K562 (cell line): ENCODE measurements at regions not wholly inside any gene's neighbourhood (a gene's known extent, or its start where the extent isn't known, plus 50 kb on each side); places are given as distances from the start of the nearest gene placed in this dataset.

Experiments
- ATAC-seq: fragments of 200-7000 bp; cut with Tn5 transposase; 3 replicates; pipeline ENCODE4 v1.9.1; 2020; ENCODE audit warnings: moderate library complexity
- BruUV-seq: library from RNA; stranded (reverse); fragments of 400-500 nt; replicated peaks from 2 replicates; lab custom pipeline; 2021; lab: Mats Ljungman, UMichigan
- CTCF ChIA-PET: fragments of 300-600 bp; formaldehyde crosslinking; extraction: SDS; loops from one replicate; lab custom pipeline; 2021; ENCODE audit warnings: low intra/inter-chr PET ratio; lab: Yijun Ruan, JAX
- POLR2A ChIA-PET: fragments of 300-600, 350-650 bp; sonication (Branson Sonifier 250); formaldehyde crosslinking; extraction: SDS; loops from one replicate; lab custom pipeline; 2021; ENCODE audit warnings: antibody characterized with exemption, inconsistent platforms; lab: Yijun Ruan, JAX
- DNase-seq, 4 experiments: peaks; one replicate each; pipeline versions ENCODE4 v3.0.0 to v3.0.0-alpha.2; 2011 to 2018; ENCODE audit warnings: low spot score in 3 of 4, mixed read lengths in 3 of 4; ENCODE audit errors: extremely low read depth in 1 of 4
- FAIRE-seq: peaks from 2 replicates; lab custom pipeline; 2011; peaks lifted over from hg19 to GRCh38; lab: Jason Lieb, UNC
- H2AFZ ChIP-seq: 2 replicates; pipeline ENCODE4 v1.6.0; 2011; ENCODE audit warnings: low read depth, low read length, control low read depth, inconsistent platforms
- H3K27ac ChIP-seq: fragments of 200-600 bp; 3 replicates; pipeline ENCODE4 v1.8.0; 2011; ENCODE audit warnings: low read depth, mild to moderate bottlenecking, control low read depth, inconsistent platforms, low read length, moderate library complexity, mixed read lengths; ENCODE audit errors: extremely low read depth
- H3K27me3 ChIP-seq, 2 experiments: fragments of 300-600 bp in 1 of 2; 2 replicates in 1 of 2; 3 replicates in 1 of 2; pipeline versions ENCODE4 v1.6.0 to v1.8.0; 2011; ENCODE audit warnings: inconsistent platforms in 2 of 2, low read length in 2 of 2, mild to moderate bottlenecking in 1 of 2, mixed read lengths in 1 of 2, moderate library complexity in 1 of 2; ENCODE audit not compliant: control insufficient read depth in 2 of 2, insufficient read depth in 2 of 2
- H3K36me3 ChIP-seq: fragments of 300-600 bp; 3 replicates; pipeline ENCODE4 v1.8.0; 2011; ENCODE audit warnings: mild to moderate bottlenecking, low read length, inconsistent platforms; ENCODE audit not compliant: control insufficient read depth, insufficient read depth
- H3K4me1 ChIP-seq, 2 experiments: fragments of 200-600 bp in 1 of 2; replicated peaks in 1 of 2; 2 replicates in 1 of 2; 3 replicates in 1 of 2; pipeline versions ENCODE4 v1.5.1 to v1.8.0; 2011; ENCODE audit warnings: inconsistent platforms in 2 of 2, low read length in 2 of 2, mild to moderate bottlenecking in 1 of 2, mixed read lengths in 1 of 2, moderate library complexity in 1 of 2; ENCODE audit not compliant: control insufficient read depth in 2 of 2, insufficient read depth in 2 of 2
- H3K4me2 ChIP-seq: 2 replicates; pipeline ENCODE4 v1.6.1; 2011; ENCODE audit warnings: low read length, control low read depth, inconsistent platforms, mixed read lengths; ENCODE audit not compliant: insufficient read depth
- H3K4me3 ChIP-seq: fragments of 200-600 bp; sonication (generic), shearing (Covaris generic); 2 replicates; pipeline ENCODE4 v1.5.1; 2016; ENCODE audit warnings: control low read depth, inconsistent platforms
- H3K79me2 ChIP-seq: fragments of 200-600 bp; 3 replicates; pipeline ENCODE4 v1.8.0; 2011; ENCODE audit warnings: low read length, inconsistent platforms; ENCODE audit not compliant: control insufficient read depth, insufficient read depth
- H3K9ac ChIP-seq, 2 experiments: 2 replicates each; pipeline versions ENCODE4 v1.6.0 to v1.6.1; 2011; ENCODE audit warnings: low read depth in 2 of 2, low read length in 2 of 2, control low read depth in 1 of 2, inconsistent platforms in 1 of 2, mild to moderate bottlenecking in 1 of 2, mixed read lengths in 1 of 2; ENCODE audit not compliant: insufficient read depth in 1 of 2
- H3K9me1 ChIP-seq: one replicate; pipeline ENCODE4 v1.6.0; 2011; ENCODE audit warnings: inconsistent platforms, mild to moderate bottlenecking, low read length, moderate library complexity; ENCODE audit not compliant: control insufficient read depth, insufficient read depth
- H3K9me3 ChIP-seq: replicated peaks from 2 replicates; pipeline ENCODE4 v1.5.1; 2011; ENCODE audit warnings: low read depth, low read length, inconsistent platforms; ENCODE audit not compliant: control insufficient read depth, insufficient read depth
- H4K20me1 ChIP-seq: replicated peaks from 2 replicates; pipeline ENCODE4 v1.6.1; 2011; ENCODE audit warnings: low read length, inconsistent platforms, mixed read lengths; ENCODE audit not compliant: control insufficient read depth, insufficient read depth
- FOXJ3 ChIP-seq: sonication (generic); formaldehyde crosslinking; IDR thresholded peaks from 2 replicates; pipeline ENCODE4 v1.4.0; 2020; ENCODE audit warnings: mild to moderate bottlenecking, missing genetic modification reagents
- WGBS: fragments of 100-300 bp; shearing (Covaris generic); methylation state at CpG from one replicate; pipeline ENCODE4 v1.1.6; 2016; ENCODE audit warnings: low coverage, mixed read lengths; ENCODE audit not compliant: insufficient coverage; ENCODE audit errors: missing lambda C conversion rate; 5-methylcytosine and 5-hydroxymethylcytosine counted together
- in situ Hi-C: fragments of 300-500 bp; cut with MboI; formaldehyde crosslinking; loops from 4 replicates; pipeline ENCODE4 v1.15.0; 2018; ENCODE audit warnings: inconsistent platforms, mixed read lengths
- intact Hi-C: fragments of 100-400 bp; cut with micrococcal nuclease; formaldehyde crosslinking; loops from 2 replicates; pipeline ENCODE4 v1.14.2; 2022
- TF ChIP-seq, protein P1 (sequence below): fragments of 450-650 bp; IDR thresholded peaks from 2 replicates; pipeline ENCODE4 v1.6.1; 2017; ENCODE audit warnings: antibody characterized with exemption, mild to moderate bottlenecking
- TF ChIP-seq, protein P2 (sequence below): fragments of 150-350 bp; IDR thresholded peaks from 2 replicates; pipeline ENCODE4 v1.6.1; 2014; ENCODE audit warnings: low read depth, mild to moderate bottlenecking, low read length, borderline replicate concordance

DNA sequence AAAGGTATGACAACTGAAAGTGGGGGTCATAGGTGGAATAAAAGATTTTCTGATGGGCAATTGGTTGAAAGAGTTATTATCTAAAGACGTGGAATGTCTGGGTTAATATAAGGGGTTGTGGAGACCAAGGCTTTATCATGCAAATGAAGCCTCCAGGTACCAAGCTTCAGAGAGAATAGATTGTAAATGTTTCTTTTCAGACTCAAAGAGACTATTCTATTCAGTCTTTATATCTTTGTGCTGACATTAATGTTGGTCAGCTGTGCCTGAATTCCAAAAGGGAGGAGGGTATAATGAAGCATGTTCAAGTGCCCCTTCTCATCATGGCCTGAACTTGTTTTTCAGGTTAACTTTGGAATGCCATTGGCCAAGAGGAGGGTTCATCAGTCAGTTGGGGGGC, 145.3 kb downstream of the SETD4 start:
- no peak for FAIRE-seq
- TF ChIP-seq, protein P1, sequence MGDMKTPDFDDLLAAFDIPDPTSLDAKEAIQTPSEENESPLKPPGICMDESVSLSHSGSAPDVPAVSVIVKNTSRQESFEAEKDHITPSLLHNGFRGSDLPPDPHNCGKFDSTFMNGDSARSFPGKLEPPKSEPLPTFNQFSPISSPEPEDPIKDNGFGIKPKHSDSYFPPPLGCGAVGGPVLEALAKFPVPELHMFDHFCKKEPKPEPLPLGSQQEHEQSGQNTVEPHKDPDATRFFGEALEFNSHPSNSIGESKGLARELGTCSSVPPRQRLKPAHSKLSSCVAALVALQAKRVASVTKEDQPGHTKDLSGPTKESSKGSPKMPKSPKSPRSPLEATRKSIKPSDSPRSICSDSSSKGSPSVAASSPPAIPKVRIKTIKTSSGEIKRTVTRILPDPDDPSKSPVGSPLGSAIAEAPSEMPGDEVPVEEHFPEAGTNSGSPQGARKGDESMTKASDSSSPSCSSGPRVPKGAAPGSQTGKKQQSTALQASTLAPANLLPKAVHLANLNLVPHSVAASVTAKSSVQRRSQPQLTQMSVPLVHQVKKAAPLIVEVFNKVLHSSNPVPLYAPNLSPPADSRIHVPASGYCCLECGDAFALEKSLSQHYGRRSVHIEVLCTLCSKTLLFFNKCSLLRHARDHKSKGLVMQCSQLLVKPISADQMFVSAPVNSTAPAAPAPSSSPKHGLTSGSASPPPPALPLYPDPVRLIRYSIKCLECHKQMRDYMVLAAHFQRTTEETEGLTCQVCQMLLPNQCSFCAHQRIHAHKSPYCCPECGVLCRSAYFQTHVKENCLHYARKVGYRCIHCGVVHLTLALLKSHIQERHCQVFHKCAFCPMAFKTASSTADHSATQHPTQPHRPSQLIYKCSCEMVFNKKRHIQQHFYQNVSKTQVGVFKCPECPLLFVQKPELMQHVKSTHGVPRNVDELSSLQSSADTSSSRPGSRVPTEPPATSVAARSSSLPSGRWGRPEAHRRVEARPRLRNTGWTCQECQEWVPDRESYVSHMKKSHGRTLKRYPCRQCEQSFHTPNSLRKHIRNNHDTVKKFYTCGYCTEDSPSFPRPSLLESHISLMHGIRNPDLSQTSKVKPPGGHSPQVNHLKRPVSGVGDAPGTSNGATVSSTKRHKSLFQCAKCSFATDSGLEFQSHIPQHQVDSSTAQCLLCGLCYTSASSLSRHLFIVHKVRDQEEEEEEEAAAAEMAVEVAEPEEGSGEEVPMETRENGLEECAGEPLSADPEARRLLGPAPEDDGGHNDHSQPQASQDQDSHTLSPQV, result no peak
- TF ChIP-seq, protein P2, sequence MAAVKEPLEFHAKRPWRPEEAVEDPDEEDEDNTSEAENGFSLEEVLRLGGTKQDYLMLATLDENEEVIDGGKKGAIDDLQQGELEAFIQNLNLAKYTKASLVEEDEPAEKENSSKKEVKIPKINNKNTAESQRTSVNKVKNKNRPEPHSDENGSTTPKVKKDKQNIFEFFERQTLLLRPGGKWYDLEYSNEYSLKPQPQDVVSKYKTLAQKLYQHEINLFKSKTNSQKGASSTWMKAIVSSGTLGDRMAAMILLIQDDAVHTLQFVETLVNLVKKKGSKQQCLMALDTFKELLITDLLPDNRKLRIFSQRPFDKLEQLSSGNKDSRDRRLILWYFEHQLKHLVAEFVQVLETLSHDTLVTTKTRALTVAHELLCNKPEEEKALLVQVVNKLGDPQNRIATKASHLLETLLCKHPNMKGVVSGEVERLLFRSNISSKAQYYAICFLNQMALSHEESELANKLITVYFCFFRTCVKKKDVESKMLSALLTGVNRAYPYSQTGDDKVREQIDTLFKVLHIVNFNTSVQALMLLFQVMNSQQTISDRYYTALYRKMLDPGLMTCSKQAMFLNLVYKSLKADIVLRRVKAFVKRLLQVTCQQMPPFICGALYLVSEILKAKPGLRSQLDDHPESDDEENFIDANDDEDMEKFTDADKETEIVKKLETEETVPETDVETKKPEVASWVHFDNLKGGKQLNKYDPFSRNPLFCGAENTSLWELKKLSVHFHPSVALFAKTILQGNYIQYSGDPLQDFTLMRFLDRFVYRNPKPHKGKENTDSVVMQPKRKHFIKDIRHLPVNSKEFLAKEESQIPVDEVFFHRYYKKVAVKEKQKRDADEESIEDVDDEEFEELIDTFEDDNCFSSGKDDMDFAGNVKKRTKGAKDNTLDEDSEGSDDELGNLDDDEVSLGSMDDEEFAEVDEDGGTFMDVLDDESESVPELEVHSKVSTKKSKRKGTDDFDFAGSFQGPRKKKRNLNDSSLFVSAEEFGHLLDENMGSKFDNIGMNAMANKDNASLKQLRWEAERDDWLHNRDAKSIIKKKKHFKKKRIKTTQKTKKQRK, result no peak
- no peak for TF ChIP-seq FOXJ3 (CRISPR knock-in tag)

More for the DNA sequence above, 145.3 kb downstream of the SETD4 start:
- DNase-seq (no peak), ATAC-seq (no peak)
- no peaks in the 10 kb centered on the region for H3K9me3 ChIP-seq
- no peaks in the 10 kb centered on the region for H4K20me1 ChIP-seq
- H3K9me1 ChIP-seq, result no peaks in the 10 kb centered on the region
- POLR2A ChIA-PET, result no interaction called here
- no peaks in the 10 kb centered on the region for H3K4me1 ChIP-seq
- no peak overlapping the region for H3K27ac ChIP-seq
- in situ Hi-C loops, result no loop called here
- H3K36me3 ChIP-seq, result no peaks in the 10 kb centered on the region
- H3K79me2 ChIP-seq, result no peaks in the 10 kb centered on the region
- CTCF ChIA-PET, result no interaction called here
- H3K9ac ChIP-seq, result no peak overlapping the region
- no peaks in the 10 kb centered on the region; a peak in 1 of 5 replicates for H3K27me3 ChIP-seq
- no peak overlapping the region for H3K4me2 ChIP-seq
- 0% methylated on average over 1 of the region's 1 CpG for whole genome bisulfite sequencing
- intact Hi-C loops, result no loop called here
- no peak overlapping the region for H2AFZ ChIP-seq
- H3K4me3 ChIP-seq, result no peak overlapping the region
- no TSS peak for BruUV-seq
